Glutamatergic neuron (in vitro differentiated cells): ENCODE measurements at regions not wholly inside any gene's neighbourhood (a gene's known extent, or its start where the extent isn't known, plus 50 kb on each side); places are given as distances from the start of the nearest gene placed in this dataset.

ENCODE experiments used
- DNase-seq: peaks from one replicate; pipeline ENCODE4 v3.0.0; 2022
- H3K27ac Mint-ChIP-seq: one replicate; pipeline ENCODE4 v1.8.0; 2020; ENCODE audit warnings: mild to moderate bottlenecking, mixed read lengths, inconsistent platforms; ENCODE audit not compliant: unreplicated experiment
- H3K27me3 Mint-ChIP-seq: one replicate; pipeline ENCODE4 v1.8.0; 2020; ENCODE audit warnings: mild to moderate bottlenecking, moderate library complexity, mixed read lengths, inconsistent platforms; ENCODE audit not compliant: unreplicated experiment
- H3K36me3 Mint-ChIP-seq: one replicate; pipeline ENCODE4 v1.8.0; 2020; ENCODE audit warnings: mild to moderate bottlenecking, mixed read lengths, inconsistent platforms; ENCODE audit not compliant: unreplicated experiment
- H3K4me1 Mint-ChIP-seq: one replicate; pipeline ENCODE4 v1.8.0; 2020; ENCODE audit warnings: mild to moderate bottlenecking, low read depth, mixed read lengths, inconsistent platforms; ENCODE audit not compliant: unreplicated experiment
- H3K4me3 Mint-ChIP-seq: one replicate; pipeline ENCODE4 v1.8.0; 2020; ENCODE audit warnings: mild to moderate bottlenecking, mixed read lengths, inconsistent platforms; ENCODE audit not compliant: unreplicated experiment
- H3K9me3 Mint-ChIP-seq: one replicate; pipeline ENCODE4 v1.8.0; 2020; ENCODE audit warnings: mild to moderate bottlenecking, moderate library complexity, mixed read lengths, inconsistent platforms; ENCODE audit not compliant: unreplicated experiment
- TF ChIP-seq, protein P1 (sequence below): fragments of 200-600 bp; sonication (generic); IDR thresholded peaks from one replicate; pipeline ENCODE4 v1.5.0; 2021; ENCODE audit not compliant: partially characterized antibody, unreplicated experiment

DNA sequence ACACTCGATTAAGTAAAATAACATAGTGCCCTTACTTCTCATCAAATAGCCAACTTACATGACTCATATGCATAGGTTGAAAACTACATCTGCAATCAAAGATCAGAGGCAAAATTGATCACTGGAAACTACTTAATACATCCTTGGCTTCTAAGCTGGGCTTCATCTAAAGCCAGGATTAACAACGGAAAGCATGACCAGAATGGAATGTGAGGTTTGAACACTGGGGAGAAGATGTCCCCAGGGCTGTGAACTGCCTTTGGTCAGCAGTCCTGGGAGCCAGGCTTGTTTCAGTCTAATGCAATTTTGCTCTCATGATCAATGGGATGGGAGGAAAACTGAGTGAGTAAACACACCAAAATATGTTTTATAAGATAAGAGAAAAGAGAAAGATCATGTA, 192.5 kb upstream of the TTC29 start:
- Mint-ChIP-seq H3K27me3 (no peaks in the 10 kb centered on the region), H3K27ac (no peak overlapping the region), H3K9me3 (no peaks in the 10 kb centered on the region), H3K4me3 (no peak overlapping the region), H3K4me1 (peaks cover 8% of the 10 kb centered on the region), H3K36me3 (no peaks in the 10 kb centered on the region)
- no peak for DNase-seq
- TF ChIP-seq, protein P1, sequence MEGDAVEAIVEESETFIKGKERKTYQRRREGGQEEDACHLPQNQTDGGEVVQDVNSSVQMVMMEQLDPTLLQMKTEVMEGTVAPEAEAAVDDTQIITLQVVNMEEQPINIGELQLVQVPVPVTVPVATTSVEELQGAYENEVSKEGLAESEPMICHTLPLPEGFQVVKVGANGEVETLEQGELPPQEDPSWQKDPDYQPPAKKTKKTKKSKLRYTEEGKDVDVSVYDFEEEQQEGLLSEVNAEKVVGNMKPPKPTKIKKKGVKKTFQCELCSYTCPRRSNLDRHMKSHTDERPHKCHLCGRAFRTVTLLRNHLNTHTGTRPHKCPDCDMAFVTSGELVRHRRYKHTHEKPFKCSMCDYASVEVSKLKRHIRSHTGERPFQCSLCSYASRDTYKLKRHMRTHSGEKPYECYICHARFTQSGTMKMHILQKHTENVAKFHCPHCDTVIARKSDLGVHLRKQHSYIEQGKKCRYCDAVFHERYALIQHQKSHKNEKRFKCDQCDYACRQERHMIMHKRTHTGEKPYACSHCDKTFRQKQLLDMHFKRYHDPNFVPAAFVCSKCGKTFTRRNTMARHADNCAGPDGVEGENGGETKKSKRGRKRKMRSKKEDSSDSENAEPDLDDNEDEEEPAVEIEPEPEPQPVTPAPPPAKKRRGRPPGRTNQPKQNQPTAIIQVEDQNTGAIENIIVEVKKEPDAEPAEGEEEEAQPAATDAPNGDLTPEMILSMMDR: no peak

DNA sequence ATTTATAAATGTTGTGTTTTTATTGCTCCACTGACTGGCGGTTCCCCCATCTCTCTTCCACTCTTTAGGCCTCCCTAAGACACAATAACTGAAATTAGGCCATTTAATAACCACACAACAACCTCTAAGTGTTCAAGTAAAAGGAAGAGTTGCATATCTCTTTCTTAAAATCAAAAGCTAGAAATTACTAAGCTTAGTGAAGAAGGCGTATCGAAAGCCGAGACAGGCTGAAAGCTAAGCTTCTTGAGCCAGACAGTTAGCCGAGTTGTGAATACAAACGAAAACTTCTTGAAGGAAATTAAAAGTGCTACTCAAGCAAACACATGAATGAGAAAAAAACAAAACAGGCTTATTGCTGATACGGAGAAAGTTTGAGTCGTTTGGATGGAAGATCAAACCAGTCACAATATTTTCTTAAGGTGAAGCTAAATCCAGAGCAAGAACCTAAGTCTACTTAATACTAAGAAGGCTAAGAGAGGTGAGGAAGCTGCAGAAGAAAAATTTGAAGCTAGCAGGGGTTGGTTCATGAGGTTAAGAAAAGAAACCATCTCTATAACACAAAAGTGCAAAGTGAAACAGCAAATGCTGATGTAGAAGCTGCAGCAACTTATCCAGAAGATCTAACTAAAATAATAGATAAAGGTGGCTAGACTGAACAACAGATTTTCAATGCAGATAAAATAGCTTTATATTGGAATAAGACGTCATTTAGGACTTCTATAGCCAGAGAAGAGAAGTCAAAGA, 194.0 kb upstream of the TTC29 start:
- H3K9me3 Mint-ChIP-seq: no peaks in the 10 kb centered on the region
- TF ChIP-seq, protein P1: no peak
- peaks cover 3% of the 10 kb centered on the region for H3K4me1 Mint-ChIP-seq
- no peak overlapping the region for H3K27ac Mint-ChIP-seq
- no peaks in the 10 kb centered on the region for H3K36me3 Mint-ChIP-seq
- no peaks in the 10 kb centered on the region for H3K27me3 Mint-ChIP-seq
- H3K4me3 Mint-ChIP-seq: no peak overlapping the region
- DNase-seq: no peak

DNA sequence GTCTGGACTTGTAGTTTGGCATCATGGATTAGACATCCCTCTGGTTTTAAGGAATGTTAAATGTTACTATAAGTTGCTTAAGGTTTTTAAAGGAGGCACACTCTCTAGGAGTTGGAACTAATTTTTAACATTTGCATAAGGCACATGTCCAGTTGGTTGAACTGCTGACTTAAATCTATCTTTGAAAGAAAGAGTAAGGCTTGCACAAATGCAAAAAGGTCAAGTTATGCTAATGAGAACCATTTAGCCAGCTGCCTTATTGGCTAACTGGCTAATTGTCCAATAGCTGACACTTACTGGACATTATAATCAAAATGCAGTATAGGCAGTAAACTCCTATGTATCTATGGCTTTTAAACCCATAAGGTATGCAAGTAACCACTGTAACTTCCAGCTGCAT, 206.1 kb upstream of the TTC29 start:
- Mint-ChIP-seq H3K9me3 (no peaks in the 10 kb centered on the region), H3K27ac (peak overlapping the region; percentile 89), H3K27me3 (peaks cover 2% of the 10 kb centered on the region), H3K4me3 (no peak overlapping the region), H3K36me3 (no peaks in the 10 kb centered on the region), H3K4me1 (peaks cover 10% of the 10 kb centered on the region)
- no peak for DNase-seq
- TF ChIP-seq, protein P1: no peak

DNA sequence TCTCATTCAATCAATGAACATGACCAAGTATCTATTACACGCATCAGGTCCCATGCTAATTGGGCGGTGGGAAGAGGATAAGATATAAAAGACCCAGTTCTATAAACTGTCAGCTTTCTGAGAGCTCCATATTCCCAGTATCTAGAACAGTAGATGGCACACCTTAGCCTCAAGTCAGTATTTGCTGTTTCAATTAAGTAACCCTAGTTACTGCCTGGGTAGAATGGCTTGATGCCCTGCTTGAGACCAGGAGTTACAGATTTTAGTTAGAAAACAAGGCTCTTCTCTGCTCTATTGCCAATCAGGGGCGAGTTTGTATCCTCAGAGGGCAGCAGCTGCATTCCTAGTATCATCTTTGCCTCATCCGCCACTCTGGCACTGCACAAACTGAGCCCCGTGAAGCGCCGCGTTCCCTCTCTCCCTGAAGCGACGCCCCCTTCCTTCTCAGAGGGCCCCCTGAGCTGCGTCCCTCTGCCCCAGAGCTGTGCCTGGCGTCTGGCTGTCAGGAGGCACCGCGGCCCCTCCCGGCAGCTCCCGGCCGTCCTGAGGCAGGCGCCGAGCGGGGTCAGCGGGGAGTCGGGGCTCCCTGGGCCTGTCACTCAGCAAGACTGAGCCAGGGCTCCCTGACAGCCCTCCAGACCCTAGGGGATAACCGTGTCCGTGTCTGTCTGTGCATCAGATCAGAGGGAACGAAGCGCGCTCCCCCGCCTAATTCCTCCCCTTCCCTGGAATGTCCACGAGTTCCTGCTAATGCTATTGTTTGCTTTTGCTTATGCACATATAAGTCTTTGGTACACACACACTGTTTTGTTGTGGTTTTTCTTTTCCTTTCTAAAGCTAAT, 212.4 kb upstream of the TTC29 start:
- TF ChIP-seq, protein P1: no peak
- Mint-ChIP-seq H3K36me3 (no peaks in the 10 kb centered on the region), H3K4me3 (peak overlapping the region; percentile 74), H3K27ac (no peak overlapping the region), H3K27me3 (no peaks in the 10 kb centered on the region), H3K4me1 (peaks cover 18% of the 10 kb centered on the region), H3K9me3 (no peaks in the 10 kb centered on the region)
- DNase-seq: peak; percentile 57
